GM19372 (cell line): ENCODE measurements at regions not wholly inside any gene's neighbourhood (a gene's known extent, or its start where the extent isn't known, plus 50 kb on each side); places are given as distances from the start of the nearest gene placed in this dataset.
"Not testable (repeated sequence)": the region's sequence is repeated elsewhere in the genome, so short reads cannot be mapped to it uniquely, and the experiment has no call there.

Source experiments
- ATAC-seq: cut with Tn5 transposase; IDR thresholded peaks from one replicate; pipeline ENCODE4 v1.9.1; 2021; ENCODE audit warnings: mild to moderate bottlenecking, low read depth, moderate library complexity; ENCODE audit not compliant: unreplicated experiment

DNA sequence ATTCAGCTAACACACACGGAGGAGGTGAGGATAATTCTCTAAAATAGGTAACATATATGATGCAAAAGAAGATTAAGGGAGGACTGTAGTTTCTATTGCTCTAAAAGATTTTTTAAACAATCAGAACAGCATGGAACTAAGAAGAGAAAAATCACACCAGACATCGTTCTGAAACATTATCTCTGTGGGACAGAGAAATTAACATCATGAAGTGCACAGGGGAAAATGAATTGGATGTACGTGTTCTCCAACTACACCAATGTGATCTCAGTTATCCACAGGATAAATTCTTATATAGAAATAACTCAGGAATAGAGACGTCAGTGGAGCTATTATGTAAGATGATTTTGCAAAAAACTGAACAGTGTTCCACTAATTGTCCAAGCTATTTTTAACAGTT, 614.1 kb upstream of the HS3ST1 start:
- no peak for ATAC-seq

DNA sequence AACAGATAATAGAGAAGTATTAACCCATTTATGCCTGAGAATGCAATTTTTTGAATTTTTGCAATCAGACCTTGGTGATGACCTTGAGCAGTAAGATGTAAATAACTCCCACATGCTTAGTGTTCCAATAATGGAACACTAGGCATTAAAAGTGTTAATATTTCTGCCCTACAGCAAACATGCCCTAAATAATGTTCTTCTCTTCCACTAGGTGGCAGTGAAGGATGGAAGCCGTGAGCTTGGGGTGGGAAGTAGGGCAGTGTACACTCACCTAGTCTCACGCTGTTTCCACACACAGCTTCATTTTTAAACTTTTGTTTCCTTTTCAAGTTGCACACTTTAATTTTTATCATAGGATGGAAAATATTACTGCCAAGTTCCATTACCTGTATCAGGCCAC, 613.1 kb upstream of the HS3ST1 start:
- no peak for ATAC-seq

DNA sequence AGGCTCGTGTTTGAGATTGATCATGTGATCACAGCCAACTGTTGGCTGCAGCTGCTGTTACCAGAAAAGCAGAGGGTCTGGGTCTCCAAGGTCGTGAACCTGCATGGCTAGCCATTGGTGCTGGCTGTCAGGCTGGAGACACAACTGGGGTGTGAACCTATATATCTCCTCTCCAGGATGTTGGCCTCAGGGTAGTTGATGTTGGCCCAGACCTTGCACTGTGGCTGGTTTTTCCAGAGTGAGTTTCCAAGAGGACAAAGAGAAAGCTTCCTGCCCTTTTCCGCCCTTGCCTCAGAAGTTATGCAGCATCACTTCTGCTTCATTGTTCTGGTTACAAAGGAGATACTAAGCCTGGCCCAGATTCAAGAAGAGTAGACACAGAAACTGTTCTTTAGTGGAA, 607.8 kb upstream of the HS3ST1 start:
- no peak for ATAC-seq

DNA sequence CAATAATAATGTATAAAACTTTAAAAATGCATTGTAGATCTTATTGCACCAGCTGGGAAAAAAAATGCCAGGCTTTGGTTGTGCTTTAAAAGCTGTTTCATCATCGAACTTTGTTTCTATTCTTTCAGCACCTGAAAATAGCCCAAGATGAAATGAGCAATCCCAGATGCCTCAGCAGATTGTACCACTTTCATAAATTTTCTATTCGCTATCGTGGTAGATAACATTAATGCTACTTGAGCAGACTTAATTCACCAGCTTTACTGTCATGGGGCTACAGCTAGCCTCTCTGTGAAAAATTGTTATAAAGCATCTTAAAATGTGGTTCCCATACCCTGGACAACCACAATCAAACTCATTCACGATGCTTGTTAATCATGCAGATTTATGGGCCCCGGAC, 599.6 kb upstream of the HS3ST1 start:
- no peak for ATAC-seq

DNA sequence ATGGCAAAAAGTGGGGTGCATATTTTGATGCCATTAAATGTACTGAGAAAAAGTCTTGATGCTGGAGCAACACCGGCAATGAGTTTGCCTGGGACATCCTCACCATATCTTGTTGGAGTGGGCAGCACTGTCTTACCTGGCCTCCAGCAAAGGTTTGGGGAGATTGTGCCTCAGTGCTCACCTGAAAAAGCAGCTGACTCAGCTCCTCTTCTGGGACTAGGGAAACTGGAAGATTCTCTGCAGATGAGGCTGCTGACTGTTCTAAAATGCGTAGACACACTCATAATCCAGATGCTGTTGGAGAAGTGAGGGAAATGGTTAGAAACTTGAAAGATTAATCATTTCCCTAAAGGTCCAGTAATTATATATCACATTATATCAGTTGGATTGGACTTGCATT, 593.7 kb upstream of the HS3ST1 start:
- no peak for ATAC-seq

DNA sequence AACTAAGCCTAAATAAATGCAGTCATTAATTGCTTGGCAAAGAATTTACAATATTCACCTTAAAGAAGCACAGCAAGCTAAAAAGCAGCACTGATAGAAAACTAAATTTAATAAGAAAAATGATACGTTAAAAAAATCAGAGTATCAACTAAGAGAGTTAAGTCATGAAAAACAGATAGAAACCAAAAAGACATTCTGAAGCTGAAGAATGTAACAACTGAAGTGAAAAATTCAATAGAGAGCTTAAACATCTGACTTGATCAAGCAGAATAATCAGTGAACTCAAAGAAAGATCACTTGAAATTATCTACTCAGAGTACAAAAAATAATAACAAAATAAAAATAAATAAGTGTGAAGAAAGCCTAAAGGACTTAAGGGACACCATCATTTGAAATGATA, 588.0 kb upstream of the HS3ST1 start:
- no peak for ATAC-seq

DNA sequence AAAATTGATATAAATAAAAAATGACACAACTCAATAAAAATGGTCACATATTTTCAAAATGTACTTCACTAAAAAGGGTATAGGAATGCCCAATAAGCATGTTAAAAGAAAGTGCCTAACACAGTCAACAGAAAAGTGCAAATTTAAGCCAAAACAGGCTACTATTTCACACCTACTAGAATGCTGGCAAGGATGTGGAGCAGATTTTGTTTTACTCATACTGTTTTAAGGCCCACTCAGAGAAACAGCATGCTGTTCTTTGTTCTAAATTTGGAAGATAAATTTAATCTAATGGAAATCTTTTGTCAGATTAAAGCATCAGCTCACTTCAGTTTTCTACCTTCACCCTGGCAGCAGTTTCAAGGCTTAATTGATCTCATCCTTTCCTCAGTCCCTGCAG, 576.8 kb upstream of the HS3ST1 start:
- ATAC-seq = no peak

DNA sequence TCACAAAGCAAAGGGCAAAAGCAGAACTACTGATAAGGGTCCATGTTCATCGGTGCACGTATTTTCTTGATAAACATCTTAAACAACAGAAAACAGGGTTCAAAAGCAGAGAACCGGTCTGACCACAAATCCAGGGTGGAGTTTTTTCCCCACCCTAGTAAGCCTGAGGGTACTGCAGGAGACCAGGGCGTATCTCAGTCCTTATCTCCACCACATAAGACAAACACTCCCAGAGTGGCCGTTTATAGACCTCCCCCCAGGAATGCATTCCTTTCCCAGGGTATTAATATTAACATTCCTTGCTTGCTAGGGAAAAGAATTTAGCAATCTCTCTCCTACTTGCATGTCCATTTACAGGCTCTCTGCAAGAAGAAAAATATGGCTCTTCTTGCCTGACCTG, 567.9 kb upstream of the HS3ST1 start:
- ATAC-seq = not testable (repeated sequence)

DNA sequence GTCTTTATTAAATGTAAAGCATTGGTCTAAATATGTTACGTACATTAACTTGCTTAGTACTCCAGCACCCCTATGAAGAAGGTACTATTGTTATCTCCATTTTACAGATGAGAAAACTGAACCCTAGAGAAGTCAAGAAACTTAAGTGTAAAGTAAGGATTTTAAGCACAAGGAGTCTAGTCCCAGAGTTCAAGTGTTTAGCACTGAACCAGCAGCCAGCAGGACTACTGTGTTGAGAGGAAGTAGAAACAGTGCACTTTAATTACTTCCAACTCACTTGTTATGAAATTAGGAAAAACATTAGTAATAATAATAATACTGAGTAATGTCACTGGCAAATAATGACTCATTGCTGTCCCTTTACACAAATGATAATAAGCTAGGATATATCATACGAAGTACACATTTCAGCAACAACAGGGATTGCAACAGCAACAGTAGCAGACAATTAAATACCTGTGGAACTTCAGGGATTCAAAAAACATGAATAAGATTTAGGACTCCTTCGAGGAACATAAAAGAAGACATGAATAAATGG, 548.1 kb upstream of the HS3ST1 start:
- ATAC-seq = no peak

DNA sequence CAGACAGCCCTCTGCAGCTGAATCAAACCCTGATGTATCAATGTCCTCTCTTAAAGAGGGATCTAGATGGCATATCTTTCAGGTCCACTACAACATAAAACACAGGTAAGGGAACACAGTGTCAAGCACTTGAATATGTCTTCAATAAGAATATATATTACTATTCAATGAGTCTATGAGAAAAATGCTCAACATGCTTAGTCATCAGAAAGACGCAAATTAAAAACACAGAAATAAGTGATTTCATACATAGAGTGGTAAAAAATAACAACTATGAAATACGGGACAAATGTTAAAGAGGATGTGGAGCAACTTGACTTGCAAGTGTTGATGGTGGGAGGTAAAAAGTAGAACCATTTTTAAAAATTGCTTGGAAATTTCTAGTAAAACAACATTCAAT, 544.6 kb upstream of the HS3ST1 start:
- no peak for ATAC-seq

DNA sequence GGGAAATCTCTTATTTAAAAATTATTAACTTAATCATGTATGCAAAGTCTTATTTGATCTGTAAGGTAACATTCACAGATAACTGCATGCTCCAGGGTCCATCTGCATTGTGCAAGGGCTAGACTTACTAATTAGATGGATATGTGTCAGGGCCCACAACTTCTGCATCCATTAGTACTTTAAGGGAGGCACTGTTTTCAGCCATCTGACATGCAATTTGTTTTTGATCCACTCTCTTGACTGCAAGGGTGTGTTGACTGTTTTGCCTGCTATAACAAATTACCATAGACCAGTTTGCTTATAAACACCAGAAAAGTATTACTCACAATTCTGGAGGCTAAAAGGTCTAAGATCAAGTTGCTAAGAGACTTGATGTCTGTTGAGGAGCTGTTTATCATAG, 542.1 kb upstream of the HS3ST1 start:
- no peak for ATAC-seq

DNA sequence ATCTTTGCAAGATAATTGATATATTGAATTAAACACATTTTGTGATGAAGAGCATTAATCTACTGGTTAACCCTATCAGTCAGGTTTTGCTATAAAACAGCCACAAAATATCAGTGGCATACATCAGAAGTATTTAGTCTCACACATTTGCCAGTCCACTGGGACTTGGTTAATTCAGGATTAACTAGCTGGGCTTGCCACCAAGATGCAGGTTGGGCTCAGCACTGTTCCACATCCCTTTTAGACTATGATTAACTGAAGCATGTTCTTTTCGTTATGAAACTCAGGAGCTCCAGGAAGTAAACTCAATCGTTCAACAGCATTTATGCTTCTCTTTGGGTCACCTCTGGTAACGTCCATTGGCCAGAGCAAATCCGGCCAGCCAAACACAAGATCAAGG, 538.1 kb upstream of the HS3ST1 start:
- no peak for ATAC-seq

DNA sequence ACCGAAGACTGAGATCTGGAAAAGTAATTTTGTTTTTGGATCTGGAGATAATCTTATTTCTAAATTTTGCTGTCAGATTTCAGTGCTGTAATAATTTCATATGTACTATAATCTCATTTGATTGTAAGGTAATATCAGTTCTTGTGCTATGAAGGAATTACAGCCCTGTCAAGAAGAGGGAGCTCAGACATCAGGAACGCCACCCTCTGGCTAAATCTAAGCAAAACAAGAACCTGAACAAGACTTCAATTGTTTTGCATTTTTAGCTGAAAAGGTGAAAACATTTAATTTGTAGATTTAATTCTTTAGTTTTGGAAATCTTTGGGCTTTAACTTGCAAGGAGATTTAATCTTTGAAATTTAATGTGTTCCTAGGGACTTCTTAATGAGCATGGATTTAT, 525.4 kb upstream of the HS3ST1 start:
- no peak for ATAC-seq

DNA sequence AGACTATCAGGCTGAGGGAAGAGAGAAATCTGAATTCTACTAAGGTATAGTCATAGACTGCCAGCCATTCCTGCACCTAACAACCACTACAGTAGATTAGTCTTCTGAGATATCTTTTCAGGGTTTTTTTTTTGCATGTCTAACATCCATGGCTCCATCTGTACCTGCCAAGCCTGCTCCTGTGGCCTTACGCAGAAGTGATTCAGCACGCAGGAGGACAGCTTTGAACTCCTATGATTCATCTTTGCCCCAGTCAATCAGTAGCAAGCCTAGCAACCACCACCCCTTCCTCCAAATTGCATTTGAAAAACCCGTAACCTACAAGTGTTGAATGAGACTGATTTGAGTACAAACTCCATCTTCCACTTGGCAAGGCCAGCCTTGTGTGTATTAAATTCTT, 520.7 kb upstream of the HS3ST1 start:
- no peak for ATAC-seq

DNA sequence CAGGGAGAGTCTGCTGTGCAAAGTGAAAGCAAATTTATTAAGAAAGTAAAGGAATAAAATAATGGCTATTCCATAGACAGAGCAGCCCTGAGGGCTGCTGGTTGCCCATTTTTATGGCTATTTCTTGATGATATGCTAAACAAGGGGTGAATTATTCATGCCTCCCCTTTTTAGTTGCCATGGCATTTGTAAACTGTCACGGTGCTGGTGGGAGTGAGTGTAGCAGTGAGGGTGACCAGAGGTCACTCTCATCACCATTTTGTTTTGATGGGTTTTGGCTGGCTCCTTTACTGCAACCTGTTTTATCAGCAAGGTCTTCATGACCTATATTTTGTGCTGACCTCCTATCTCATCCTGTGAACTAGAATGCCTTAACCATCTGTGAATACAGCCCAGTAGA, 518.9 kb upstream of the HS3ST1 start:
- not testable (repeated sequence) for ATAC-seq

DNA sequence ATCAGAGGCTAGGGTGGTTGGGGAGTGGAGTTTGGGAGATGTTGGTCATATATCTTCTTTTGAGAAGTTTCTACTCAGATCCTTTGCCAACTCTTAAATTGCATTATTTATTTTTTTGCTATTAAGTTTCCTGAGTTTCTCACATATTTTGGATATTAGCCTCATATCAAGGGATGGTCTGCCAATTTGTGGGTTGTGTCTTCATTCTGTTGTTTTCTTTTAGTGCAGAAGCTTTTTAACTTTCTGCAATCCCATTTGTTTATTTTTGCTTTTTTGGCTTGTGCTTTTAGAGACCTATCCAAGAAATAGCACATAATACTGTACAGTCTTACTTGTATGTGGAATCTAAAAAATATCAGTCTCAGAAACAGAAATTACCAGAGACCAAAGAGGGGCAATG, 509.2 kb upstream of the HS3ST1 start:
- ATAC-seq = no peak

DNA sequence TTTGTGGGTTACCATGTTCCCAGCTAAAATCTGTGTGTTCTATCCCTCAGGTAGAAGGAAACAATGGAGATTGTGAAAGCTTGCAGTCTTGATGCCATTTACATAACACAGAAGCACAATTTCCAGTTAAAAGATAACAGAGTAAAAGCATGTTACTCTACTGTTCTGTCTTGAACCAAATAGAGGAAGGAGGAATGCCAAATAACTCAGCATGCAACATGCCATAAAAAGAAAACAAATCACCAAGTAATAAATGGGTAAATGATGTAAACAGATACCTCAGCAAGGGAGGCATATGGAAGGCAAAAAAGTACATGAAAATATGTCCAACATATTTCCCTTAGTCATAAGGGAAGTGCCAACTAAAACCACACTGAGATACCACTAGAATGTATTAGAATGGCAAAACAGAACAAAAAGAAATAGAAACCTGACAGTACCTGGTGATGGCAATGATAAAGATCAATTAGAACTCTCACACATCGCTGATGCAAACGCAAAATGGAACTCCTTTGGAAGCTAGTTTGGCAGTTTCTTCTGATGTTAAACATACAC, 502.6 kb upstream of the HS3ST1 start:
- no peak for ATAC-seq

DNA sequence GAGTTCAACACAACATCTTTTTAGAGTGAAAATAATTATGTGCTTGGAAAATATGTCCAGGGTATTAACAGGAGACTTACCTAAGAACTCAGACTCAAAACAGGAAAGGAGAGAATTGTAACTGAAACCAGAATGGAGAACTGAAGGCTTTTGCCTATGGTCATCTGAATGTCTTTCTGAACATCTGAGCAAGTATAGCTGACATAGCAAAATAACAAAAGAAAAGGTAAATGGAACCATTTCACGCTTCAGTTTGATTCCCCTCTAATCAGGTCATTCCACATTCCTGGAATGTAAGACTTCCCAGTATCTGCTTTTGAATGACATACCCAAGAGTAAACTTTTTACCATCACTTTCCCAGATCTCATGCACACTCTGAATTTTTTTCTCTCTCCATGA, 500.4 kb upstream of the HS3ST1 start:
- ATAC-seq = no peak

DNA sequence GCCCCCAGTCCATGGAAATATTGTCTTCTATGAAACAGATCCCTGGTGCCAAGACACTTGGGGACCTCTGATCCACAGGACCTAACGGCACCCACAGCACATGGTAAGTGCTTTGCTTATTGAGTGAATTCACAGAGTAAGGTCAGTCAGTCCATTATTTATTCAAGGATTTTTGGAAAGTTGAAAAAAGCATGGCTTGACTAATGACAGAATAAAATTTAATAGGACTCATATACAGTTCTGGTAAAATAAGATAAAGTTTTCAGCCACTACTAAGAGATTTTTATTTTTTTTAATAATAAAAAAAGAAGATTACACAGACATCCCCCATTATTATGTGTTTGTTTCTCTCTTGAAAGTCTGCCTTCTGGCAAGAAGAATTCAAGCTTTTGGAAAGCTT, 490.6 kb upstream of the HS3ST1 start:
- no peak for ATAC-seq

DNA sequence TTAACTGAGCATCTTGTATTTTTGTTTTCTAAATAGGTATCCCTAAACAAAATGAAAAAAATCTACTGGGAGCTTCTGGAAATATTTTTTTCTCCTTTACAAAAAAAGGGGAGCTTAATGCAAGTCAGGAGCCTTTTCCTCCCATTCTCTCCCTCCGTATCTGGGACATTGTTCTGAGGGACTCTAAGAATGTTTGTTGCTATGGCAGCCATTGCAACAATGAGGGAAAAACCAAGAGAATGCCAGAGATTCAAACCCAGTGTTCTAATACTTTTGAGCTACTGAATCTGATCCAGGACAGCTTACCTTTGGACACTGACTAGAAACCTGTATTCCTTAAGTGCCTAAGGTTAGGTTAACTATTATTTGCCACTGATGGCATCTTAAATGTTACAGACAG, 485.7 kb upstream of the HS3ST1 start:
- no peak for ATAC-seq

DNA sequence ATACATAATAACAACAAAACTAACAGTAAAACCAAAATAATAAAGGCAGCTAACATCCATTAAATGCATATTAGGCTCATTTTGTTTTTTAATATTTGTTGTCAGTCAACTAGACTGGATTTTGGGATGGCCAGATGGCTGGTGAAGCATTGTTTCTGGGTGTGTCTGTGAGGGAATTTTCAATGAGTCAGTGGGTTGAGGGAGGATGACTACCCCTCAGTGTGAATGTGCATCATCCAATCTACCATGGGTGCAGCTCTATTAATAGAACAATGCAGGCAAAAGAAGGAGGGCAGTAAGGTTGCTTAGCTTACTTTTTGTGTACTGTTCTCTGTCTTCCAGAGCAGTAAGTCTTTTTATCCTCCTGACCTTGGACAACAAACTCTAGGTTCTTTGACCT, 484.2 kb upstream of the HS3ST1 start:
- ATAC-seq = no peak

DNA sequence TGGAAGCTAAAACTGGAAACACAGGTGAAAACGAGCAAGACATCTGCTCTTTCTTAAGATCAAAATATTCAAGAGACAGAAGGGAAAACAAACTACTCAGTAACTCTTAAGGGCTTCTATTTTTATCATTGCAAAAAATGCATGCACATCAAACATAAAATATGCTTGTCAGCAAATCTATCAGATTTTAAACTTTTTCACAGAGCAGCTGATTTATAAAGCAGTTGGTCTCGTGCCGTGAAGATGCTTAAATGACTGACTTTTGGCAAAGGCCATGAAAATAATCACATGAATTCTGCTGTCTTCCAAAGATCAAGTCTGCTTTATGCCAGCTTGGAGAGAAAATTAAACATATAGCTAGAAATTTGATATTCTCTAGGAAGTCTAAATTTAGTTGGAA, 482.1 kb upstream of the HS3ST1 start:
- no peak for ATAC-seq

DNA sequence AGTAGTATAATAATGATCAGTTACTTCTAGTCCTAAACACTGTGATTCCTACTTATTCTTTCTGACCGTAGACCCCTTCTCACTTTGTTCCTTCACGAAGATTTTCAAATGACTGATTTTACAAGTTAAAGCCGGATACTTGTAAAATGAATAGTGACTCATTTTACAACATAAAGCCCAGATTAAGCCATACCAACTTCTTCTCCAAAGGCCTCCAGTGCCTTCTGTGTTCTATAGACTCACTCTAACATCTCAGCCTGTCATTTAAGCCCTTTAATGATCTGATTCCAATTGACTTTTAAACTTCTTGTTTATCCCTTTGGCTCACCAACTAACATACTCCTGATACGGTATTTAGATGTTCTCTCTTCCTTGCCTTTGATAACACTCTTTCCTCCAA, 480.0 kb upstream of the HS3ST1 start:
- ATAC-seq = no peak
